ENCODE measurements at regions not wholly inside any gene's neighbourhood (a gene's known extent, or its start where the extent isn't known, plus 50 kb on each side); places are given as distances from the start of the nearest gene placed in this dataset.

GRCh38 chr13:111568290-111568689 is 247.8 kb downstream of the TEX29 start:
- no peaks in the 10 kb centered on the region for H3K9me2 ChIP-seq (replicated peaks; ENCODE audit: insufficient read depth, low read length)
- H3F3A ChIP-seq (ENCODE audit: insufficient read depth): no peaks in the 10 kb centered on the region
- H2AFZ ChIP-seq (ENCODE audit: low read depth, low read length, severe bottlenecking): no peak overlapping the region
- H3K9me3 ChIP-seq (ENCODE audit: insufficient read depth, low read length): 0 out of 2 replicates have a peak, but pooled peaks cover 5% of the 10 kb centered on the region
- H3K4me2 ChIP-seq (ENCODE audit: low read depth, low read length, poor library complexity, severe bottlenecking): no peak overlapping the region
- no peak for TF ChIP-seq EZH2phosphoT487 (conservative IDR thresholded peaks at IDR 0.05; ENCODE audit: low read length)
- no peak for TF ChIP-seq CTCF (IDR thresholded peaks at IDR 0.05; ENCODE audit: insufficient read depth, low read length, poor library complexity, severe bottlenecking)
- no peaks in the 10 kb centered on the region for H3K36me3 ChIP-seq (ENCODE audit: low read length)
- H3K27ac ChIP-seq (ENCODE audit: low read depth, low read length): no peak overlapping the region
- no peak overlapping the region for H3K4me3 ChIP-seq (ENCODE audit: insufficient read depth, low read length, poor library complexity, severe bottlenecking)
- H3K9ac ChIP-seq (ENCODE audit: low read length): no peak overlapping the region
- no peaks in the 10 kb centered on the region for H3K79me2 ChIP-seq (ENCODE audit: insufficient read depth, low read length)
- H3K27me3 ChIP-seq (ENCODE audit: low read length): no peaks in the 10 kb centered on the region
- H4K20me1 ChIP-seq (ENCODE audit: low read depth, low read length): no peaks in the 10 kb centered on the region

- no peaks in the 10 kb centered on the region for H3K27me3 ChIP-seq (ENCODE audit: low read length)
- no peaks in the 10 kb centered on the region for H3K79me2 ChIP-seq (ENCODE audit: insufficient read depth, low read length)
- H3K27ac ChIP-seq (ENCODE audit: low read depth, low read length): no peak overlapping the region
- no peaks in the 10 kb centered on the region for H3K9me2 ChIP-seq (replicated peaks; ENCODE audit: insufficient read depth, low read length)
- no peak overlapping the region for H3K4me3 ChIP-seq (ENCODE audit: insufficient read depth, low read length, poor library complexity, severe bottlenecking)
- peaks cover 21% of the 10 kb centered on the region; the same call in 1 of the 2 replicates for H3K9me3 ChIP-seq (ENCODE audit: insufficient read depth, low read length)
- no peak overlapping the region for H2AFZ ChIP-seq (ENCODE audit: low read depth, low read length, severe bottlenecking)
- H3F3A ChIP-seq (ENCODE audit: insufficient read depth): no peaks in the 10 kb centered on the region
- no peak overlapping the region for H3K9ac ChIP-seq (ENCODE audit: low read length)
- H3K36me3 ChIP-seq (ENCODE audit: low read length): no peaks in the 10 kb centered on the region
- H3K4me2 ChIP-seq (ENCODE audit: low read depth, low read length, poor library complexity, severe bottlenecking): no peak overlapping the region
- no peaks in the 10 kb centered on the region for H4K20me1 ChIP-seq (ENCODE audit: low read depth, low read length)
- TF ChIP-seq CTCF (IDR thresholded peaks at IDR 0.05; ENCODE audit: insufficient read depth, low read length, poor library complexity, severe bottlenecking): no peak
- no peak for TF ChIP-seq EZH2phosphoT487 (conservative IDR thresholded peaks at IDR 0.05; ENCODE audit: low read length)
Observed at GRCh38 chr13:111570911-111571310, 250.5 kb downstream of the TEX29 start.

- Histone ChIP-seq H3K9me3 (ENCODE audit: insufficient read depth, low read length) (peaks cover 21% of the 10 kb centered on the region; the same call in 1 of the 2 replicates), H3K4me2 (ENCODE audit: low read depth, low read length, poor library complexity, severe bottlenecking) (no peak overlapping the region), H3K4me3 (ENCODE audit: insufficient read depth, low read length, poor library complexity, severe bottlenecking) (no peak overlapping the region), H3K27me3 (ENCODE audit: low read length) (no peaks in the 10 kb centered on the region), H3K79me2 (ENCODE audit: insufficient read depth, low read length) (no peaks in the 10 kb centered on the region), H3K9ac (ENCODE audit: low read length) (no peak overlapping the region), H3K27ac (ENCODE audit: low read depth, low read length) (no peak overlapping the region), H3F3A (ENCODE audit: insufficient read depth) (no peaks in the 10 kb centered on the region), H2AFZ (ENCODE audit: low read depth, low read length, severe bottlenecking) (no peak overlapping the region), H3K36me3 (ENCODE audit: low read length) (no peaks in the 10 kb centered on the region), H4K20me1 (ENCODE audit: low read depth, low read length) (no peaks in the 10 kb centered on the region), H3K9me2 (replicated peaks; ENCODE audit: insufficient read depth, low read length) (no peaks in the 10 kb centered on the region)
- TF ChIP-seq EZH2phosphoT487 (conservative IDR thresholded peaks at IDR 0.05; ENCODE audit: low read length) (no peak), CTCF (IDR thresholded peaks at IDR 0.05; ENCODE audit: insufficient read depth, low read length, poor library complexity, severe bottlenecking) (no peak)
Observed at GRCh38 chr13:111572956-111573761, 252.7 kb downstream of the TEX29 start.
